ENCODE measurements at regions not wholly inside any gene's neighbourhood (a gene's known extent, or its start where the extent isn't known, plus 50 kb on each side); places are given as distances from the start of the nearest gene placed in this dataset.

GRCh38 chr18:46329736-46330246 lies 225.6 kb downstream of the HAUS1 start:
- H3K4me3 ChIP-seq (ENCODE audit: low read length): no peak overlapping the region
- no peaks in the 10 kb centered on the region for H3K9me3 ChIP-seq (ENCODE audit: low read length)
- no peaks in the 10 kb centered on the region for H3K36me3 ChIP-seq (ENCODE audit: insufficient read depth, low read length)
- no peak overlapping the region for H2AFZ ChIP-seq (ENCODE audit: low read depth, low read length)
- no peaks in the 10 kb centered on the region for H3K27me3 ChIP-seq (ENCODE audit: insufficient read depth, low read length)
- peaks cover 14% of the 10 kb centered on the region for H3K4me1 ChIP-seq (ENCODE audit: insufficient read depth, low read length)

GRCh38 chr18:46331316-46331715 lies 227.1 kb downstream of the HAUS1 start:
- Histone ChIP-seq H3K27me3 (ENCODE audit: insufficient read depth, low read length) (no peaks in the 10 kb centered on the region), H3K4me3 (ENCODE audit: low read length) (no peak overlapping the region), H3K9me3 (ENCODE audit: low read length) (no peaks in the 10 kb centered on the region)

GRCh38 chr18:46332286-46332801 lies 228.2 kb downstream of the HAUS1 start:
- no peak overlapping the region for H3K4me3 ChIP-seq (ENCODE audit: low read length)
- H3K4me1 ChIP-seq (ENCODE audit: insufficient read depth, low read length): peaks cover 32% of the 10 kb centered on the region
- H2AFZ ChIP-seq (ENCODE audit: low read depth, low read length): no peak overlapping the region
- no peaks in the 10 kb centered on the region for H3K27me3 ChIP-seq (ENCODE audit: insufficient read depth, low read length)
- no peaks in the 10 kb centered on the region for H3K36me3 ChIP-seq (ENCODE audit: insufficient read depth, low read length)
- no peaks in the 10 kb centered on the region for H3K9me3 ChIP-seq (ENCODE audit: low read length)

More at GRCh38 chr18:46331316-46331715, 227.1 kb downstream of the HAUS1 start:
- Histone ChIP-seq H2AFZ (ENCODE audit: low read depth, low read length) (no peak overlapping the region), H3K4me1 (ENCODE audit: insufficient read depth, low read length) (peaks cover 22% of the 10 kb centered on the region), H3K36me3 (ENCODE audit: insufficient read depth, low read length) (no peaks in the 10 kb centered on the region)

GRCh38 chr18:46332921-46333341 lies 228.7 kb downstream of the HAUS1 start:
- Histone ChIP-seq H2AFZ (ENCODE audit: low read depth, low read length) (no peak overlapping the region), H3K9me3 (ENCODE audit: low read length) (no peaks in the 10 kb centered on the region), H3K27me3 (ENCODE audit: insufficient read depth, low read length) (no peaks in the 10 kb centered on the region), H3K4me1 (ENCODE audit: insufficient read depth, low read length) (peaks cover 38% of the 10 kb centered on the region), H3K4me3 (ENCODE audit: low read length) (peak overlapping the region; percentile 64), H3K36me3 (ENCODE audit: insufficient read depth, low read length) (no peaks in the 10 kb centered on the region)

DNA sequence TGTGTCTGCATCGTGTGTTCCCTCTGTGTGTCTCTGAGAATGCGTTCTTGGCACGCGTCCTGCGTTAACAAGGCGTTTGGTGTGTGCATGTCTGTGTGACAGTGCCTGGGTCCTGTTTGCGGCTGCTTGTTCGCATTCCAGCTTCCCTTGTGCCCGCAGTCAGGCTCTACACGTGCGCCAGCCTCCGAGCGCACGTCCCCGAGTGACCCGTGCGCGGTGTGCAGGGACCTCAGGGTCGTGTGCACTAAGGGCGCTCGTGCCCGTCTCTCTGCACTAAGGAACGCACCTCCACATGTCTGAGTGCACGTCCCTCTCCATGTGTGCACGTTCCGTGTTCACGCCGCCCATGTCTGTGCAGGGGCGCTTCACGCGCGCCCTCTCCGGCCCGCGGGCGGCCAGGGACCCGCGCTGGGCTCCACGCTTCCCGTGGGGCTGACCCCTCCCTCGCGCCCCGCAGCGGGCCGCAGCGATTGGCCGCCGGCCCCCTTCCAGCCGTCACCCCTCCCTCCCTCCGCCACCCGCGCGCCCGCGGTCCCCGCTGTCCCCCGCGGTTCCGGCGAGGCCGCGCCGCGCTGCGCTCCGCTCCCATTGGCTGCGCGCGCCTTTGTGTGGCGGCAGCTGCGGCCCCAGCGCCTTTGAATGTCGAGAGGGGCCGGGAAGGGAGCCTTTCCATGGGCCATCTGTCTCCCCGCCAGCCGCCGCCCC lies 229.4 kb downstream of the HAUS1 start:
- Histone ChIP-seq H3K4me3 (ENCODE audit: low read length) (peak overlapping the region; percentile 64), H3K4me1 (ENCODE audit: insufficient read depth, low read length) (peaks cover 44% of the 10 kb centered on the region), H2AFZ (ENCODE audit: low read depth, low read length) (peak overlapping the region; percentile 18), H3K9me3 (ENCODE audit: low read length) (no peaks in the 10 kb centered on the region), H3K27me3 (ENCODE audit: insufficient read depth, low read length) (no peaks in the 10 kb centered on the region), H3K36me3 (ENCODE audit: insufficient read depth, low read length) (no peaks in the 10 kb centered on the region)

DNA sequence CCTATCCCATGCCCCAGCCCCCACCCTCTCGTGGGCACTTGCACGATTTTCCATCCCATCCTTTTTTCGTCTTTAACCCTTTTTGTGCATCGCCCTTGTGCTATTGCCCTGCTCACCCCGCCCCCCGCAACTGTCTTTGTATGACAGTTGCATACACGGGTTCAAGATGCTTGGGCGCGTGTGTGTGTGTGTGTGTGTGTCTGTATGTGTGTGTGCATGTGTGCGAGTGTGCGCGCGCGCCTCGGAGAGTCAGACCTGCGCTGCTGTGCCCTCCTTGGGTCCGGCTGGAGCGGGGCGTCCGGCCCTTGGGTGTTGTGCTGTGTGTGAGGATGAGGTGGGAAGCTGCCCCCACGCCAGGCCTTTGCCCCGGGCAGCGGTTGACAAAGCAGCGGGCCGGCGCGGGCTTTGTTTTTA lies 230.7 kb downstream of the HAUS1 start:
- H3K27me3 ChIP-seq (ENCODE audit: insufficient read depth, low read length): no peaks in the 10 kb centered on the region
- no peaks in the 10 kb centered on the region for H3K9me3 ChIP-seq (ENCODE audit: low read length)
- peaks cover 57% of the 10 kb centered on the region for H3K4me1 ChIP-seq (ENCODE audit: insufficient read depth, low read length)
- no peak overlapping the region for H2AFZ ChIP-seq (ENCODE audit: low read depth, low read length)
- H3K4me3 ChIP-seq (ENCODE audit: low read length): peak overlapping the region; percentile 84
- no peaks in the 10 kb centered on the region for H3K36me3 ChIP-seq (ENCODE audit: insufficient read depth, low read length)

DNA sequence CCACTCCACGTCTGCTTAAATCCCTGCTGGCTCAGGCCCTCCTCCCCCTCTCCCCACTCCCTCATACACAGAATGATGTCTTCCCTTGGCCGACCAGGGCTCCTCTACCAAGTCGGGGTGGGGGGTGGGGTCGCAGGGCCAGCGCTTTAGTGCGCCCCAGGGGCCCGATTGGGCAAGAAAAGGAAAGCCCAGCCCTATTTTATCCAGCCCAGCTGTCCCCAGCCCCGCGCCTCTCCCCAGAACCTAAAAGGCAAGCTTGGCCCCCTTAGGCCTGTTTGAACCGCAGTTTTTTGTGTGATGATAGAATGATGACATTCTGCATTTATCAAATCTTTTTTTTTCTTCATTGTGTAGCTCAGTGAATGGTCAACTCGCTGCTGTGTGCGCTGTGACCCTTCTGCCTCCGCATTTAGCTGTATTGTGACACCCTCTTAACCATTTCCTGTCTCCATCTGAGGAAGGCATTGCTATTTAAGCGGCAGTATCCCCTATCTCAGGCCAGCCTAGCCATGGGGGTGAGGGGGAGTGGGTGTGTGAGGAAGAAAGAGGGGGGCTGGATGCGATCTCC lies 231.4 kb downstream of the HAUS1 start:
- no peaks in the 10 kb centered on the region for H3K27me3 ChIP-seq (ENCODE audit: insufficient read depth, low read length)
- H3K9me3 ChIP-seq (ENCODE audit: low read length): no peaks in the 10 kb centered on the region
- peaks cover 64% of the 10 kb centered on the region for H3K4me1 ChIP-seq (ENCODE audit: insufficient read depth, low read length)
- no peak overlapping the region for H2AFZ ChIP-seq (ENCODE audit: low read depth, low read length)
- H3K4me3 ChIP-seq (ENCODE audit: low read length): peak overlapping the region; percentile 84
- H3K36me3 ChIP-seq (ENCODE audit: insufficient read depth, low read length): no peaks in the 10 kb centered on the region

DNA sequence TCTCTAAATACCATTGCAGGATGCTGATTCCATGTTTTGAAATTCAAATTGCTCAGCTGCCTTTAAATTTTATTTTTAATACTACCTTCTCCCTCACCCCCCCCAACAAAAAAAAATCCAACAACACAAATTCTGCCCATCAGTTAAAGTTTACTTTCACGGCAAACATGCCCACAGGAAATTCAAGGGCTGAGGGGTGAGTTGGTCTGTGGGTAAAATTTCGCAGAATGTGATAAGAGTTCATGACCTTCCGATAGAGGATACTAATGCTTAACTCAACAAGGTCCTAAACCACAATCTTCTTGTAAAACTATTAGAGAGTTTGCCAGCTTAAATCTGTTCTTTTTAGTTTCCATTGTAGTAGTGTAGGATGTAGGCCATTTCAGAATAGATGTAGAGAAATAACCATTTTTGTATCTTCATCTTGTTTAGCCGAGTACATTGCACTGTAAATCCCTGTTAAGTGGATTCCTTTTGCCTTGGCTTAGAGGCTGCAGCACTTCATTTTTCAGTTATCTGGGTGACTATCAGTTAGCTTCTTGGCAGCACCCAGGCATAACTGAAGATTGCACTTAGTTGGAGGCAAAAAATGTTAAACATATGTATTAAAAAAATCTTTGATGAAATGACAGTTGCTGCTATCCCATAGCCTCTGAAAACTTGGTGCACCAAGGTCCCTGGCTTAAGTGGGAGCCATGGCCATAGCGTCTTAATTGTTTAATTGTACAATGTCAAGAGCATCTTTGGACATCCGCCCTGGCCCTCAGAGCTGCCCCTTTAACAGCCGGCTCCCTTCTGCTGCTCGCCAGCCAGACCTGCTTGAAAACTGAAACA lies 232.3 kb downstream of the HAUS1 start:
- Histone ChIP-seq H3K36me3 (ENCODE audit: insufficient read depth, low read length) (no peaks in the 10 kb centered on the region), H3K9me3 (ENCODE audit: low read length) (no peaks in the 10 kb centered on the region), H3K4me3 (ENCODE audit: low read length) (peak overlapping the region; percentile 84), H2AFZ (ENCODE audit: low read depth, low read length) (no peak overlapping the region), H3K27me3 (ENCODE audit: insufficient read depth, low read length) (no peaks in the 10 kb centered on the region), H3K4me1 (ENCODE audit: insufficient read depth, low read length) (peaks cover 65% of the 10 kb centered on the region)

DNA sequence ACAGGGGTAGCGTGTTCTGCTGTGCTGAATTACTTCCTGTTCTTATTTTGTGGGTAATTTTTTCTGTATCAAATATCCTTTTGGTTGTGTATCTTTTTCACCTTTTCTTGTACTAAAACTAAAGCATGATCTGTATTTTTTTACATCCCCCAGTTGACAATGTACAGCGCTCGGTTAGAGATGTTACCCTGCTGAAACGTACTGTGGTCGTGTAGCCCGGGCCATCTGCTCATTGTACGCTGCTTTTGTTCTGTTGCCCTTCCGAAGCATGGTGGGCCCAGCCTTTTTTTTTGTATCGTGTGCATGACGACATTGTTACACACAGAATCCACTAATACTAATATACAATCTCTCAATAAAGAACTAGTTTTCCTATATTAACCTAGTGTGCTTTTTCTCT lies 233.1 kb downstream of the HAUS1 start:
- Histone ChIP-seq H3K4me3 (ENCODE audit: low read length) (peak overlapping the region; percentile 84), H3K27me3 (ENCODE audit: insufficient read depth, low read length) (no peaks in the 10 kb centered on the region), H3K9me3 (ENCODE audit: low read length) (no peaks in the 10 kb centered on the region), H2AFZ (ENCODE audit: low read depth, low read length) (no peak overlapping the region), H3K4me1 (ENCODE audit: insufficient read depth, low read length) (peaks cover 63% of the 10 kb centered on the region), H3K36me3 (ENCODE audit: insufficient read depth, low read length) (no peaks in the 10 kb centered on the region)

DNA sequence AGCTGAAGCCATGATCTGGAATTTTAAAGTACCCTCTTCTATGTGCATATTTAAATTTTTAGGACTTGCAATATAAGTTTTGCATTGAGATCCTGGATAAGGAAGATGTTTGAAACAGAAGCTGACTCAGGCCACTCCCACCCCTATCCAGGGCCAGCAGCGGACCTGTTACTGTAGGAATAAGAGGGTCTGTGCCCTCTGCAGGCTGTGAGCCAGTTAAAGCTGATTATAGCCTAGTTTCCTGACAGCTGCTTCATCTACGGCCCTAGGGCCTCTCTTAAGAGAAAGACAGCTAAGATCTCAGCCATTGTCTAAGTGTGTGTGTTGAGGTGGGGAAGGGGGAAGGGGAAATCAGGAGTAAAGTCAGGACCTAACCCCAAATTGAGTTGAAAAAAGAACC lies 234.0 kb downstream of the HAUS1 start:
- Histone ChIP-seq H3K27me3 (ENCODE audit: insufficient read depth, low read length) (no peaks in the 10 kb centered on the region), H3K9me3 (ENCODE audit: low read length) (no peaks in the 10 kb centered on the region), H3K4me1 (ENCODE audit: insufficient read depth, low read length) (peaks cover 54% of the 10 kb centered on the region), H3K36me3 (ENCODE audit: insufficient read depth, low read length) (peaks cover 5% of the 10 kb centered on the region), H2AFZ (ENCODE audit: low read depth, low read length) (no peak overlapping the region), H3K4me3 (ENCODE audit: low read length) (no peak overlapping the region)

DNA sequence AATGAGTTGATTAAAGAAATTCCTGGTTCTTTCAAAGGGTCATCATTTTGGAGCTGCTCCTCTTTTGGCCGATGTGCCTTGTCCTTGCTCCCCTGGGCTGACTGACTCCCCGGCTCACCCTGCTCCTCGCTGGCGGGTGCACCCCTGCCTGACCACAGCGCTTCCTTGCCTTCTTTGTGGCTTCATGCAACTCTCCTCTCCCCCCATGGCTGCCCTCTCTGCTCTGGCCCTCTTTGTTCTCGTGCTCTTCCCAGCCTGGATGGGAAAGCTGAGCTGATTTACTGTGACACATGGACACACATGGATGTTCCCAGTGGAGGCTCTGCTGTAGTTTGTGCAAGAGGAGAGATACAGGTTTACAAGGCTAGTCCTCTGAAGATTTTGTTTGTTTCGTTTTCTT lies 234.6 kb downstream of the HAUS1 start:
- Histone ChIP-seq H2AFZ (ENCODE audit: low read depth, low read length) (no peak overlapping the region), H3K9me3 (ENCODE audit: low read length) (no peaks in the 10 kb centered on the region), H3K36me3 (ENCODE audit: insufficient read depth, low read length) (peaks cover 10% of the 10 kb centered on the region), H3K27me3 (ENCODE audit: insufficient read depth, low read length) (no peaks in the 10 kb centered on the region), H3K4me3 (ENCODE audit: low read length) (no peak overlapping the region), H3K4me1 (ENCODE audit: insufficient read depth, low read length) (peaks cover 51% of the 10 kb centered on the region)

GRCh38 chr18:46340716-46341115 lies 236.5 kb downstream of the HAUS1 start:
- Histone ChIP-seq H3K36me3 (ENCODE audit: insufficient read depth, low read length) (peaks cover 11% of the 10 kb centered on the region), H3K4me3 (ENCODE audit: low read length) (no peak overlapping the region), H3K4me1 (ENCODE audit: insufficient read depth, low read length) (peaks cover 49% of the 10 kb centered on the region), H2AFZ (ENCODE audit: low read depth, low read length) (no peak overlapping the region), H3K9me3 (ENCODE audit: low read length) (no peaks in the 10 kb centered on the region), H3K27me3 (ENCODE audit: insufficient read depth, low read length) (no peaks in the 10 kb centered on the region)
